ENCODE measurements at regions not wholly inside any gene's neighbourhood (a gene's known extent, or its start where the extent isn't known, plus 50 kb on each side); places are given as distances from the start of the nearest gene placed in this dataset.

DNA sequence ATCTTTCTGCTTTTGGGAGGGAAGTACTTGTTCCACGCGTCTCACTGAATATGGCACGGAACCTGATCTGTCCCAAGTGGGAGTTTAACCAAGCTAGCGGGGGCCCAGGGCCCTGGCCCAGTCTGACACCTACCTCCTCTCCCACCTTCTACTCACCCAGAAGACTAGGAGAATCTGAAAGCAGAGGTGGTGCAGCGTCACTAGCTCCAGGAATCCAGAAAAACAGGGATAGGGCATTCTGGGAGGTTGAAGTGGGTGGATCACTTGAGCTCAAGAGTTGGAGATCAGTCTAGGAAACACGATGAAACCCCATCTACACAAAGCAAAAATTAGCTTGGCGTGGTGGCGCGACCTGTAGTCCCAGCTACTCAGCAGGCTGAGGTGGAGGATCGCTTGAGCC is 163.5 kb upstream of the ZNF267 start:
- Histone ChIP-seq H3K27me3 (ENCODE audit: control insufficient read depth, insufficient read depth, low read length) (no peaks in the 10 kb centered on the region), H3K4me3 (ENCODE audit: low read depth, low read length) (no peak overlapping the region), H3K36me3 (ENCODE audit: control insufficient read depth, insufficient read depth, low read length) (peaks cover 17% of the 10 kb centered on the region)
- no peak for FAIRE-seq
- no peak for DNase-seq (ENCODE audit: low read depth)
- no peak for TF ChIP-seq CTCF (IDR thresholded peaks at IDR 0.05; ENCODE audit: insufficient read depth, low read length, severe bottlenecking)

DNA sequence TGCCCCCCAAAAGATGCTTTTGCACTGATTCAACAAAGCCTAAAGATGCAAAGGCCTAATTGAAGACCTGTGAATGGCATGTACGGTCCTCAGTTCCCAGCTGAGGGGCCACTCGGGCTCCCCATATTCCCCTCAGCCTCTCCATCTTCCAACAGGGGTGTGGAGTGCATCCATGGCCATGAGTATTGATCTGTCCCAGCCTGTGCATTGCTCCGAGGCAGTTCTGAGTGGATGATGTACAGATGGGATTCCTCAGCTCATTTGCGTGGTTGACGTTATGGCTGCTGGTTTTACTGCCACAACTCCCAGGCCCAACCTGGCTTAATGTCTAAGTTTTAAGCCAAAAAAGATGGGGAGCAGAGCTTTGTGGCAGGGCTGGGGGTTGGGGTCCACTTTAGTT is 162.7 kb upstream of the ZNF267 start:
- no peak for FAIRE-seq
- DNase-seq (ENCODE audit: low read depth) = no peak
- TF ChIP-seq CTCF (IDR thresholded peaks at IDR 0.05; ENCODE audit: insufficient read depth, low read length, severe bottlenecking) = no peak

GRCh38 chr16:31711344-31711845 is 162.2 kb upstream of the ZNF267 start:
- TF ChIP-seq CTCF (IDR thresholded peaks at IDR 0.05; ENCODE audit: insufficient read depth, low read length, severe bottlenecking) = peak; percentile 5
- DNase-seq (ENCODE audit: low read depth) (no peak), FAIRE-seq (no peak)
- Histone ChIP-seq H3K4me3 (ENCODE audit: low read depth, low read length) (no peak overlapping the region), H3K27me3 (ENCODE audit: control insufficient read depth, insufficient read depth, low read length) (no peaks in the 10 kb centered on the region), H3K36me3 (ENCODE audit: control insufficient read depth, insufficient read depth, low read length) (peaks cover 14% of the 10 kb centered on the region)

More for the DNA sequence above, 162.7 kb upstream of the ZNF267 start:
- Histone ChIP-seq H3K36me3 (ENCODE audit: control insufficient read depth, insufficient read depth, low read length) (peaks cover 14% of the 10 kb centered on the region), H3K4me3 (ENCODE audit: low read depth, low read length) (no peak overlapping the region), H3K27me3 (ENCODE audit: control insufficient read depth, insufficient read depth, low read length) (no peaks in the 10 kb centered on the region)

DNA sequence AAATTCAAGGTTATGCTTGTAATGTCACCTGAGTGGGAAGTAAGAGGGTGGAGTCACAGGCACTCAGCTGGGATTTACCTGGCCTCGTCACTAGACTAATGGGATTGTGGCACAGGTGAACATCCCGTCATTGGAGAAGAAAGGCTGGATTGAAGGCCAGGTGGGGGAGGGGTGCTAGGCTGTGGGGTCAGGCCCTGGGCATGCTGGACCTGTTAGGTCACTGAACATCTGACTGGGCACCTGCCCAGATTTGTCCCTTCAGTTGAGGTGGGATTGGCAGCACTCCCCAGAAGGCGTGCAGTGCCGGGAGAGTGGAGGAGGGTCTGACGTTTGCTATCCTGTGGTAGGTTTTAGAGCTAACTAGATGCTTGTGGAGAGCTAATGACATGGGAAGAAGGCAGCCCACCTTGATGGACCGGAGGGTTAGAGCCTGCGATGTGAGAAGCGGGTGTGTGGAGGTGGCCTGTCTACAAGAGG is 161.5 kb upstream of the ZNF267 start:
- peaks cover 7% of the 10 kb centered on the region for H3K36me3 ChIP-seq (ENCODE audit: control insufficient read depth, insufficient read depth, low read length)
- FAIRE-seq (no peak), DNase-seq (ENCODE audit: low read depth) (no peak)
- no peak for TF ChIP-seq CTCF (IDR thresholded peaks at IDR 0.05; ENCODE audit: insufficient read depth, low read length, severe bottlenecking)
- H3K27me3 ChIP-seq (ENCODE audit: control insufficient read depth, insufficient read depth, low read length) = no peaks in the 10 kb centered on the region
- H3K4me3 ChIP-seq (ENCODE audit: low read depth, low read length) = no peak overlapping the region

GRCh38 chr16:31713071-31713944 is 160.3 kb upstream of the ZNF267 start:
- FAIRE-seq (no peak), DNase-seq (ENCODE audit: low read depth) (peak; percentile 86)
- no peak for TF ChIP-seq CTCF (IDR thresholded peaks at IDR 0.05; ENCODE audit: insufficient read depth, low read length, severe bottlenecking)
- Histone ChIP-seq H3K36me3 (ENCODE audit: control insufficient read depth, insufficient read depth, low read length) (peaks cover 2% of the 10 kb centered on the region), H3K4me3 (ENCODE audit: low read depth, low read length) (peak overlapping the region; percentile 64), H3K27me3 (ENCODE audit: control insufficient read depth, insufficient read depth, low read length) (no peaks in the 10 kb centered on the region)
